NT2/D1 (cell line): ENCODE measurements at regions not wholly inside any gene's neighbourhood (a gene's known extent, or its start where the extent isn't known, plus 50 kb on each side); places are given as distances from the start of the nearest gene placed in this dataset.

Experiments
- DNase-seq: peaks from one replicate; pipeline ENCODE4 v3.0.0-alpha.2; 2011; ENCODE audit warnings: low read depth, low spot score
- H3K27me3 ChIP-seq: 2 replicates; pipeline ENCODE4 v1.6.0; 2011; ENCODE audit warnings: mild to moderate bottlenecking; ENCODE audit not compliant: insufficient read length, insufficient read depth
- H3K36me3 ChIP-seq: 2 replicates; pipeline ENCODE4 v1.6.1; 2011; ENCODE audit warnings: mild to moderate bottlenecking, low read length, mixed read lengths; ENCODE audit not compliant: insufficient read depth, insufficient read length
- H3K4me1 ChIP-seq: 2 replicates; pipeline ENCODE4 v1.5.1; 2011; ENCODE audit not compliant: insufficient read depth, insufficient read length
- H3K4me3 ChIP-seq: 2 replicates; pipeline ENCODE4 v1.5.1; 2011; ENCODE audit warnings: low read depth; ENCODE audit not compliant: insufficient read length
- H3K9ac ChIP-seq: 2 replicates; pipeline ENCODE4 v1.6.0; 2011; ENCODE audit warnings: low read depth; ENCODE audit not compliant: insufficient read length
- H3K9me3 ChIP-seq: 2 replicates; pipeline ENCODE4 v1.5.1; 2011; ENCODE audit warnings: mild to moderate bottlenecking, low read length; ENCODE audit not compliant: insufficient read depth
- SUZ12 ChIP-seq: IDR thresholded peaks from 2 replicates; pipeline ENCODE4 v1.6.1; 2011; ENCODE audit not compliant: insufficient read length, insufficient read depth; ENCODE audit errors: extremely low read depth
- YY1 ChIP-seq: IDR thresholded peaks from 2 replicates; pipeline ENCODE4 v1.6.1; 2011; ENCODE audit not compliant: insufficient read length, insufficient read depth
- ZNF274 ChIP-seq: IDR thresholded peaks from 2 replicates; pipeline ENCODE4 v1.6.1; 2011; ENCODE audit warnings: mild to moderate bottlenecking, low read depth, low read length

- H3K4me3 ChIP-seq = no peak overlapping the region
- no peak overlapping the region for H3K9ac ChIP-seq
- no peaks in the 10 kb centered on the region for H3K27me3 ChIP-seq
- peaks cover 19% of the 10 kb centered on the region; the same call in 1 of the 2 replicates for H3K9me3 ChIP-seq
- TF ChIP-seq SUZ12 (no peak), YY1 (no peak), ZNF274 (no peak)
- no peaks in the 10 kb centered on the region for H3K4me1 ChIP-seq
- DNase-seq = no peak
- no peaks in the 10 kb centered on the region for H3K36me3 ChIP-seq
Observed at GRCh38 chr5:111914966-111915636, 158.1 kb upstream of the NREP start.

GRCh38 chr5:111902436-111902835, 145.4 kb upstream of the NREP start:
- H3K9ac ChIP-seq = no peak overlapping the region
- TF ChIP-seq YY1 (no peak), SUZ12 (no peak), ZNF274 (no peak)

GRCh38 chr5:111901296-111901695, 144.3 kb upstream of the NREP start:
- peaks cover 14% of the 10 kb centered on the region; the same call in 1 of the 2 replicates for H3K9me3 ChIP-seq
- no peaks in the 10 kb centered on the region for H3K4me1 ChIP-seq
- no peak overlapping the region for H3K9ac ChIP-seq
- TF ChIP-seq ZNF274 = no peak
- no peak for TF ChIP-seq YY1
- no peak for DNase-seq
- H3K27me3 ChIP-seq = no peaks in the 10 kb centered on the region
- H3K36me3 ChIP-seq = no peaks in the 10 kb centered on the region
- no peak overlapping the region for H3K4me3 ChIP-seq

More at GRCh38 chr5:111902436-111902835, 145.4 kb upstream of the NREP start:
- H3K9me3 ChIP-seq = peaks cover 14% of the 10 kb centered on the region; the same call in 1 of the 2 replicates
- H3K4me3 ChIP-seq = no peak overlapping the region
- H3K36me3 ChIP-seq = no peaks in the 10 kb centered on the region
- no peaks in the 10 kb centered on the region for H3K4me1 ChIP-seq
- no peaks in the 10 kb centered on the region for H3K27me3 ChIP-seq
- no peak for DNase-seq

- no peak for DNase-seq
- H3K27me3 ChIP-seq = no peaks in the 10 kb centered on the region
- no peak overlapping the region for H3K9ac ChIP-seq
- no peak overlapping the region for H3K4me3 ChIP-seq
- H3K4me1 ChIP-seq = no peaks in the 10 kb centered on the region
- H3K9me3 ChIP-seq = peaks cover 9% of the 10 kb centered on the region
- TF ChIP-seq YY1 (no peak), ZNF274 (no peak), SUZ12 (no peak)
- no peaks in the 10 kb centered on the region for H3K36me3 ChIP-seq
Observed at GRCh38 chr5:111892949-111893348, 136.0 kb upstream of the NREP start.

GRCh38 chr5:111887706-111888105, 130.7 kb upstream of the NREP start:
- Histone ChIP-seq H3K36me3 (no peaks in the 10 kb centered on the region), H3K9ac (no peak overlapping the region), H3K27me3 (no peaks in the 10 kb centered on the region), H3K9me3 (peaks cover 9% of the 10 kb centered on the region), H3K4me1 (no peaks in the 10 kb centered on the region), H3K4me3 (no peak overlapping the region)
- TF ChIP-seq YY1 (no peak), ZNF274 (no peak), SUZ12 (no peak)
- DNase-seq = no peak

DNA sequence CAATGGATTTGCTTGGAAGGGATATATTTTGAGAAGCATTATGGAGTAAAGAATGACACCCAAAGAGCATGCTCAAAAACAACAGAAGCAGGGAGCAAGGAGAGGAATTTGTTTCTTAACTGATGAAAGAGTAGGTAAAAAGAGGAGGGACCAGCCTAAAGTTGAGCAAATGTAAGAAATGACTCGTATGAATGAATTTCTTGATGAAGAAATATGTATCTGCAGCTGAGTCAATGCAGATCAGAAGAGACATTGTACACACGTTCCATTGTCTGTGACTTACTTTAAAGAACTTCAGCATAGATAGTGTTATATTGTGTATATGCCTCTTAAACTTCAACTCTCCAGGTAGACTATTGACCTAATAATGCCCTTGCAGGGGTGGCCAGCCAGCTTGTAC, 112.7 kb upstream of the NREP start:
- no peak overlapping the region for H3K9ac ChIP-seq
- H3K27me3 ChIP-seq = no peaks in the 10 kb centered on the region
- H3K9me3 ChIP-seq = no peaks in the 10 kb centered on the region
- no peak overlapping the region for H3K4me3 ChIP-seq
- DNase-seq = no peak
- H3K36me3 ChIP-seq = no peaks in the 10 kb centered on the region
- no peaks in the 10 kb centered on the region for H3K4me1 ChIP-seq
- TF ChIP-seq YY1 = no peak
- TF ChIP-seq ZNF274 = no peak

GRCh38 chr5:111865356-111865755, 108.4 kb upstream of the NREP start:
- TF ChIP-seq SUZ12 = no peak
- TF ChIP-seq ZNF274 = no peak
- no peak for TF ChIP-seq YY1
- Histone ChIP-seq H3K4me3 (no peak overlapping the region), H3K36me3 (no peaks in the 10 kb centered on the region), H3K9me3 (no peaks in the 10 kb centered on the region), H3K9ac (no peak overlapping the region), H3K27me3 (no peaks in the 10 kb centered on the region), H3K4me1 (no peaks in the 10 kb centered on the region)
- DNase-seq = no peak
